Thyroid gland (tissue), 4 donors: ENCODE measurements at regions not wholly inside any gene's neighbourhood (a gene's known extent, or its start where the extent isn't known, plus 50 kb on each side); places are given as distances from the start of the nearest gene placed in this dataset.

ENCODE experiments used
- DNase-seq, 2 donors: peaks; one replicate each; pipeline ENCODE4 v3.0.0-alpha.2; 2019
- H3K27ac ChIP-seq, 3 donors: fragments of 200-600 bp; sonication (generic); 1 replicate in 2 of 3; 2 replicates in 1 of 3; pipeline ENCODE4 v1.5.1; 2016 to 2019; ENCODE audit warnings: mild to moderate bottlenecking in 1 of 3, moderate library complexity in 1 of 3
- H3K27me3 ChIP-seq: fragments of 200-600 bp; sonication (generic); one replicate; pipeline ENCODE4 v1.5.1; 2019
- H3K36me3 ChIP-seq, 2 donors: fragments of 200-600 bp; sonication (generic); one replicate each; pipeline ENCODE4 v1.5.1; 2016 to 2019
- H3K4me1 ChIP-seq, 2 donors: fragments of 200-600 bp; sonication (generic); one replicate each; pipeline ENCODE4 v1.5.1; 2017 to 2019
- H3K4me3 ChIP-seq, 3 donors: fragments of 200-600 bp; sonication (generic); replicated peaks in 1 of 3; 1 replicate in 2 of 3; 2 replicates in 1 of 3; pipeline ENCODE4 v1.5.1; 2016; ENCODE audit warnings: mild to moderate bottlenecking in 1 of 3
- H3K9me3 ChIP-seq: fragments of 200-600 bp; sonication (generic); one replicate; pipeline ENCODE4 v1.5.1; 2017
- POLR2A ChIP-seq, 2 donors: fragments of 450-650 bp; IDR thresholded peaks; one replicate each; pipeline ENCODE4 v1.6.1; 2017; ENCODE audit warnings: antibody characterized with exemption in 2 of 2, mild to moderate bottlenecking in 2 of 2, moderate library complexity in 1 of 2
- WGBS, 2 donors: methylation state at CpG; one replicate each; pipeline ENCODE4 v1.1.5; 2017; 5-methylcytosine and 5-hydroxymethylcytosine counted together
- intact Hi-C: fragments of 100-400 bp; cut with DNase I; formaldehyde crosslinking; loops from one replicate; pipeline ENCODE4 v1.15.1; 2023
- TF ChIP-seq, protein P1 (sequence below), 6 experiments: fragments of 200-600 bp in 3 of 6; fragments of 450-650 bp in 3 of 6; sonication (generic) in 3 of 6; IDR thresholded peaks; one replicate each; pipeline ENCODE4 v1.5.1; 2016 to 2019; ENCODE audit warnings: antibody characterized with exemption in 6 of 6, mild to moderate bottlenecking in 2 of 6, inconsistent platforms in 1 of 6, moderate library complexity in 1 of 6

DNA sequence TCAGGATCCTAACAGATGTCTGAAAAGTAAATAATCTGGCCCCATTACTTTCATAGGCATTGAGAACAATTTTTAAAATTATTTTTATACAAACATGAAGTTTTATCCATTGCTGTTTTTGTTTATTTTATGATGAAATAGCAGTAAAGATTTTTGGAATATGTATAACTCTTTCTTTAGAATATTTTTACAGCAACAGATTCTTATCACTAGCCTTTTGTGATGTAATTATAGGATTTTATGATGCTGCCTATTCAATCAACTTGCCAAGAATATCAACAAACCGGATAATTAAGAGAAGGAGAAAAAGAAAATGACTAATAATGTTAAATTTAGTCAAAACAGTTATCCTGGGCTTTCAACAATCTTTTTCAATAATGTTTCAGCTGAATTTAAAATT, 386.3 kb downstream of the ZIC1 start:
- DNase-seq, result no peak
- no peaks in the 10 kb centered on the region for H3K36me3 ChIP-seq
- intact Hi-C loops, result no loop called here
- TF ChIP-seq POLR2A (IDR thresholded peaks at IDR 0.05), result no peak
- TF ChIP-seq, protein P1, sequence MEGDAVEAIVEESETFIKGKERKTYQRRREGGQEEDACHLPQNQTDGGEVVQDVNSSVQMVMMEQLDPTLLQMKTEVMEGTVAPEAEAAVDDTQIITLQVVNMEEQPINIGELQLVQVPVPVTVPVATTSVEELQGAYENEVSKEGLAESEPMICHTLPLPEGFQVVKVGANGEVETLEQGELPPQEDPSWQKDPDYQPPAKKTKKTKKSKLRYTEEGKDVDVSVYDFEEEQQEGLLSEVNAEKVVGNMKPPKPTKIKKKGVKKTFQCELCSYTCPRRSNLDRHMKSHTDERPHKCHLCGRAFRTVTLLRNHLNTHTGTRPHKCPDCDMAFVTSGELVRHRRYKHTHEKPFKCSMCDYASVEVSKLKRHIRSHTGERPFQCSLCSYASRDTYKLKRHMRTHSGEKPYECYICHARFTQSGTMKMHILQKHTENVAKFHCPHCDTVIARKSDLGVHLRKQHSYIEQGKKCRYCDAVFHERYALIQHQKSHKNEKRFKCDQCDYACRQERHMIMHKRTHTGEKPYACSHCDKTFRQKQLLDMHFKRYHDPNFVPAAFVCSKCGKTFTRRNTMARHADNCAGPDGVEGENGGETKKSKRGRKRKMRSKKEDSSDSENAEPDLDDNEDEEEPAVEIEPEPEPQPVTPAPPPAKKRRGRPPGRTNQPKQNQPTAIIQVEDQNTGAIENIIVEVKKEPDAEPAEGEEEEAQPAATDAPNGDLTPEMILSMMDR (IDR thresholded peaks at IDR 0.05), result no peak
- 68 to 83% methylated on average over 1 of the region's 1 CpG for WGBS, 2 donors
- no peak overlapping the region for H3K4me3 ChIP-seq
- no peak overlapping the region for H3K27ac ChIP-seq
- H3K27me3 ChIP-seq, result no peaks in the 10 kb centered on the region
- H3K9me3 ChIP-seq, result no peaks in the 10 kb centered on the region
- H3K4me1 ChIP-seq, result no peaks in the 10 kb centered on the region

DNA sequence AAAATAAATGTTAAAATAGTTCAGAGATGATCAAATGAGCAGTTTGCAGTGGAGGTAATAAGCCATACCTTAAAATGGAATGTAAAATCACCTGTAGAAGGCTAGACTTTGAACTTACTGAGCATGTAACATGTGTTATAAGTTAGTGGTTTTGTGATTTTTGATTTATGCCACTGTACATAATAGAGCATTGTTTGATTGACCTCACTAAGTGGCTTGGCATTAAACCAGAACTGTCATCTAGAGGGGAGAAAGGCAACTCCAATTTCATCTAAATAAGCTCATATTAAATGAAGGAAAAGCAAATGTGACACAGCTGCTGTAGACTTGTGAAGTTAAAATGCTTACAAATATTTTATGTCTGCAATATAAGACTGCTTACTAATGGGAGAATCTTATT, 387.9 kb downstream of the ZIC1 start:
- TF ChIP-seq, protein P1 (IDR thresholded peaks at IDR 0.05), result no peak
- TF ChIP-seq POLR2A (IDR thresholded peaks at IDR 0.05), result no peak
- intact Hi-C loops, result no loop called here
- H3K9me3 ChIP-seq, result no peaks in the 10 kb centered on the region
- no peak for DNase-seq
- no peak overlapping the region for H3K4me3 ChIP-seq
- H3K27ac ChIP-seq, result no peak overlapping the region
- no peaks in the 10 kb centered on the region for H3K36me3 ChIP-seq
- no peaks in the 10 kb centered on the region for H3K27me3 ChIP-seq
- no peaks in the 10 kb centered on the region for H3K4me1 ChIP-seq

GRCh38 chr3:147799601-147800000, 390.4 kb downstream of the ZIC1 start:
- no peak overlapping the region for H3K27ac ChIP-seq
- no peaks in the 10 kb centered on the region for H3K36me3 ChIP-seq
- no peaks in the 10 kb centered on the region for H3K9me3 ChIP-seq
- intact Hi-C loops, result no loop called here
- H3K27me3 ChIP-seq, result no peaks in the 10 kb centered on the region
- 68% methylated on average over 2 of the region's 2 CpGs for WGBS, 2 donors
- DNase-seq, result no peak
- no peak overlapping the region for H3K4me3 ChIP-seq
- TF ChIP-seq, protein P1 (IDR thresholded peaks at IDR 0.05), result no peak
- TF ChIP-seq POLR2A (IDR thresholded peaks at IDR 0.05), result no peak
- H3K4me1 ChIP-seq, result no peaks in the 10 kb centered on the region

GRCh38 chr3:147807776-147808175, 398.6 kb downstream of the ZIC1 start:
- intact Hi-C loops, result no loop called here
- no peak for DNase-seq
- WGBS, 2 donors, result 90 to 96% methylated on average over 1 of the region's 1 CpG
- H3K36me3 ChIP-seq, result no peaks in the 10 kb centered on the region
- no peaks in the 10 kb centered on the region for H3K9me3 ChIP-seq
- no peak overlapping the region for H3K27ac ChIP-seq
- TF ChIP-seq, protein P1 (IDR thresholded peaks at IDR 0.05), result no peak
- no peak for TF ChIP-seq POLR2A (IDR thresholded peaks at IDR 0.05)
- no peaks in the 10 kb centered on the region for H3K27me3 ChIP-seq
- no peaks in the 10 kb centered on the region for H3K4me1 ChIP-seq
- no peak overlapping the region for H3K4me3 ChIP-seq

GRCh38 chr3:147809206-147809605, 400.0 kb downstream of the ZIC1 start:
- Histone ChIP-seq H3K27ac (no peak overlapping the region), H3K27me3 (no peaks in the 10 kb centered on the region), H3K36me3 (no peaks in the 10 kb centered on the region), H3K4me1 (no peaks in the 10 kb centered on the region), H3K9me3 (no peaks in the 10 kb centered on the region), H3K4me3 (no peak overlapping the region)
- intact Hi-C loops, result no loop called here
- WGBS, 2 donors, result 83 to 94% methylated on average over 1 of the region's 1 CpG
- TF ChIP-seq, protein P1 (IDR thresholded peaks at IDR 0.05), result no peak
- TF ChIP-seq POLR2A (IDR thresholded peaks at IDR 0.05), result no peak
- no peak for DNase-seq
